Lower lobe of right lung (tissue), 2 donors: ENCODE measurements at regions not wholly inside any gene's neighbourhood (a gene's known extent, or its start where the extent isn't known, plus 50 kb on each side); places are given as distances from the start of the nearest gene placed in this dataset.

ENCODE experiments used
- ATAC-seq, 2 donors: fragments of 200-7000 bp; cut with Tn5 transposase; one replicate each; pipeline ENCODE4 v1.9.1; 2020 to 2022; ENCODE audit warnings: mild to moderate bottlenecking in 2 of 2, moderate library complexity in 2 of 2
- DNase-seq: peaks from one replicate; pipeline ENCODE4 v3.0.0-alpha.2; 2020
- H3K27ac ChIP-seq: fragments of 200-600 bp; one replicate; pipeline ENCODE4 v1.8.0; 2022
- H3K27me3 ChIP-seq: fragments of 200-600 bp; one replicate; pipeline ENCODE4 v1.8.0; 2022; ENCODE audit warnings: low read depth
- H3K36me3 ChIP-seq: fragments of 200-600 bp; one replicate; pipeline ENCODE4 v1.8.0; 2022; ENCODE audit warnings: mild to moderate bottlenecking
- H3K4me1 ChIP-seq: fragments of 200-600 bp; one replicate; pipeline ENCODE4 v1.8.0; 2022
- H3K4me3 ChIP-seq: fragments of 200-600 bp; one replicate; pipeline ENCODE4 v1.8.0; 2022; ENCODE audit warnings: mild to moderate bottlenecking
- H3K9me3 ChIP-seq: fragments of 200-600 bp; one replicate; pipeline ENCODE4 v1.8.0; 2022
- CTCF ChIP-seq: fragments of 200-600 bp; IDR thresholded peaks from one replicate; pipeline ENCODE4 v1.8.0; 2022; ENCODE audit warnings: antibody characterized with exemption, mild to moderate bottlenecking
- intact Hi-C: fragments of 100-400 bp; cut with DNase I; formaldehyde crosslinking; loops from one replicate; pipeline ENCODE4 v1.11.0; 2022
- donor health status: DM: no; HTN: yes; CAD: no; lungs with severe emphysema.

- Histone ChIP-seq H3K4me3 (no peak overlapping the region), H3K27ac (no peak overlapping the region), H3K9me3 (no peaks in the 10 kb centered on the region), H3K27me3 (no peaks in the 10 kb centered on the region), H3K36me3 (no peaks in the 10 kb centered on the region), H3K4me1 (no peaks in the 10 kb centered on the region)
- DNase-seq = no peak
- no peak for TF ChIP-seq CTCF
- intact Hi-C loops = no loop called here
- no peak for ATAC-seq
Observed at GRCh38 chr2:238506371-238507068, 79.8 kb downstream of the ASB1 start.

- no peak overlapping the region for H3K4me3 ChIP-seq
- H3K9me3 ChIP-seq = no peaks in the 10 kb centered on the region
- no peaks in the 10 kb centered on the region for H3K27me3 ChIP-seq
- no peaks in the 10 kb centered on the region for H3K36me3 ChIP-seq
- no peak for TF ChIP-seq CTCF
- no peaks in the 10 kb centered on the region for H3K4me1 ChIP-seq
- no peak overlapping the region for H3K27ac ChIP-seq
- no peak for ATAC-seq
- intact Hi-C loops = no loop called here
- DNase-seq = no peak
Observed at GRCh38 chr2:238507836-238508235, 81.1 kb downstream of the ASB1 start.

- H3K9me3 ChIP-seq = no peaks in the 10 kb centered on the region
- no peak overlapping the region for H3K27ac ChIP-seq
- DNase-seq (no peak), ATAC-seq (no peak)
- no peak overlapping the region for H3K4me3 ChIP-seq
- TF ChIP-seq CTCF = no peak
- no peaks in the 10 kb centered on the region for H3K36me3 ChIP-seq
- no peaks in the 10 kb centered on the region for H3K27me3 ChIP-seq
- intact Hi-C loops = no loop called here
- H3K4me1 ChIP-seq = no peaks in the 10 kb centered on the region
Observed at GRCh38 chr2:238509151-238509835, 82.6 kb downstream of the ASB1 start.

GRCh38 chr2:238509903-238510302 lies 83.2 kb downstream of the ASB1 start:
- H3K4me1 ChIP-seq = no peaks in the 10 kb centered on the region
- H3K27me3 ChIP-seq = no peaks in the 10 kb centered on the region
- no peak overlapping the region for H3K27ac ChIP-seq
- no peak for TF ChIP-seq CTCF
- no peaks in the 10 kb centered on the region for H3K9me3 ChIP-seq
- no peak for DNase-seq
- no peaks in the 10 kb centered on the region for H3K36me3 ChIP-seq
- intact Hi-C loops = no loop called here
- no peak for ATAC-seq
- no peak overlapping the region for H3K4me3 ChIP-seq

- Histone ChIP-seq H3K4me3 (no peak overlapping the region), H3K36me3 (no peaks in the 10 kb centered on the region), H3K9me3 (no peaks in the 10 kb centered on the region), H3K4me1 (no peaks in the 10 kb centered on the region), H3K27ac (no peak overlapping the region), H3K27me3 (no peaks in the 10 kb centered on the region)
- TF ChIP-seq CTCF = no peak
- ATAC-seq (peak in 1 of 2 donors; percentile 24), DNase-seq (no peak)
- intact Hi-C loops = no loop called here
Observed at GRCh38 chr2:238510911-238511613, 84.3 kb downstream of the ASB1 start.
